HEK293T (cell line): ENCODE measurements at regions not wholly inside any gene's neighbourhood (a gene's known extent, or its start where the extent isn't known, plus 50 kb on each side); places are given as distances from the start of the nearest gene placed in this dataset.

Source experiments
- ARNT ChIP-seq: fragments of 450-650 bp; IDR thresholded peaks from 2 replicates; pipeline ENCODE4 v1.6.1; 2017; ENCODE audit warnings: mild to moderate bottlenecking
- BHLHE40 ChIP-seq: fragments of 450-650 bp; IDR thresholded peaks from 2 replicates; pipeline ENCODE4 v1.6.1; 2016; ENCODE audit warnings: mild to moderate bottlenecking, moderate library complexity, borderline replicate concordance
- ELF4 ChIP-seq: fragments of 450-650 bp; IDR thresholded peaks from 2 replicates; pipeline ENCODE4 v1.6.1; 2017; ENCODE audit warnings: antibody characterized with exemption
- FOXK2 ChIP-seq: fragments of 450-650 bp; IDR thresholded peaks from 2 replicates; pipeline ENCODE4 v1.6.1; 2016; ENCODE audit warnings: mild to moderate bottlenecking
- FOXM1 ChIP-seq: fragments of 450-650 bp; IDR thresholded peaks from 2 replicates; pipeline ENCODE4 v1.6.1; 2017; ENCODE audit warnings: mild to moderate bottlenecking, borderline replicate concordance
- HDGF ChIP-seq: fragments of 450-650 bp; IDR thresholded peaks from 2 replicates; pipeline ENCODE4 v1.6.1; 2017; ENCODE audit warnings: antibody characterized with exemption, borderline replicate concordance
- LEF1 ChIP-seq: fragments of 450-650 bp; IDR thresholded peaks from 2 replicates; pipeline ENCODE4 v1.6.1; 2017; ENCODE audit warnings: mild to moderate bottlenecking, borderline replicate concordance
- NFRKB ChIP-seq: fragments of 450-650 bp; IDR thresholded peaks from 2 replicates; pipeline ENCODE4 v1.6.1; 2016; ENCODE audit warnings: mild to moderate bottlenecking, moderate library complexity

DNA sequence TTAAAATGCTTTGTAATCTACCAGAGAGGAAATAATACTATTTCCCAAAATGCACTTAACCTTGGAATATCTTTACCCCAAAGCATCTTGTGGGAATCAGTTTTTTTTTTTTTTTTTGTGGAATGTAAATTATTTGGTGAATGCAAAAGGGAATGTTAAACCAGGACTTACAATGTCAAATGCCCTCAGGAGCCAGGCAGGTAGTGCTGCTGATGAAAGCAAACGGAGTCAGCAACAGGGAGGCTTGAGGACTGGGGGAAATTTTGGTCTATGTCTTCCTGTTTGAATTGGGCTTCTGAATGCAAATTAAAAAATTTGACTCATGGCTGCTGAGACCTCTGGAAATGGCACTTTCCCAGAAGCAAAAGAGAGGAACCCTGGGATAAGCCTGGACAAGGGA, 96.5 kb upstream of the NLRP1 start:
- TF ChIP-seq NFRKB (no peak), ARNT (no peak), LEF1 (no peak), HDGF (no peak), FOXM1 (no peak), ELF4 (no peak), BHLHE40 (no peak), FOXK2 (no peak)
